ENCODE measurements at regions not wholly inside any gene's neighbourhood (a gene's known extent, or its start where the extent isn't known, plus 50 kb on each side); places are given as distances from the start of the nearest gene placed in this dataset.
"Not testable (repeated sequence)": the region's sequence is repeated elsewhere in the genome, so short reads cannot be mapped to it uniquely, and the experiment has no call there.

- DNase-seq, result no peak
Measured at GRCh38 chr14:86944434-86944833, 1048.5 kb downstream of the GALC start.

DNA sequence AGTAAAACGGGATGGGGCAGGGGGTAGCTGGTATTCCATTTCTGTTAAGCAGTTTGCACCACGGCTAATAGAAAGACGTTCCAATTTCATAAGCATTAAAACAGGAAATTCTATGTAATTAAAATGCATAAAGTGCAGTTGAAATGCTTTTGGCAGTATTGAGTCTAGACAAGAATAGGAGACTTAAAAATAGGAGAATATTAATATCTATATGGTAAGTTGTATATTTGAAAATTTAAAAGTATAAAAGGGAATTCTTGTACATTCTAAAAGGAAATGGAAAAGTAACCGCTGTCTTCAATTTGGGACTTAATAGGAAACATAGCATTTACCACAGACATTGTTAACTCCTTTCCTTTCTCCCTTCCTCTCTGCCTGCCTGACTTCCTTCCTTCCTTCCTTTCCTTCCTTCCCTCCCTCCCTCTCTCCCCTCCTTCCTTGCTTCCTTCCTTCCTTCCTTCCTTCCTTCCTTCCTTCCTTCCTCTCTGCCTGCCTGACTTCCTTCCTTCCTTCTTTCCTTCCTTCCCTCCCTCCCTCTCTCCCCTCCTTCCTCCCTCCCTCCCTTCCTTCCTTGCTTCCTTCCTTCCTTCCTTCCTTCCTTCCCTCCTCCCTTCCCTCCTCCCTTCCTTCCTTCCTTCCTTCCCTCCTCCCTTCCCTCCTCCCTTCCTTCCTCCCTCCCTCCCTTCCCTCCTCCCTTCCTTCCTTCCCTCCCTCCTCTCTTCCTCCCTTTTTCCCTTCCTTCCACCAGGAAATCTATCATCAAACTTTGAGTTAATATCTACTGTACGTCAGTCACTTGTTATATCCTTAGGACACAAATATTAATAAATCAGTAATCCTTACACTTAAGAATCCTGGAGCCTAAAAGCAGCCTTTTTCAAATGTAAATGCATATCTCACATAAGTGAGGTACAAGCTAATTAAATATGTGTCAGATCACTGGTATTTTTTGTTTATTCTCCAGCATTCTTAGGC is 1049.3 kb downstream of the GALC start:
- DNase-seq, result no peak

- no peak for DNase-seq
Measured at GRCh38 chr14:86942936-86943335, 1050.0 kb downstream of the GALC start.

DNA sequence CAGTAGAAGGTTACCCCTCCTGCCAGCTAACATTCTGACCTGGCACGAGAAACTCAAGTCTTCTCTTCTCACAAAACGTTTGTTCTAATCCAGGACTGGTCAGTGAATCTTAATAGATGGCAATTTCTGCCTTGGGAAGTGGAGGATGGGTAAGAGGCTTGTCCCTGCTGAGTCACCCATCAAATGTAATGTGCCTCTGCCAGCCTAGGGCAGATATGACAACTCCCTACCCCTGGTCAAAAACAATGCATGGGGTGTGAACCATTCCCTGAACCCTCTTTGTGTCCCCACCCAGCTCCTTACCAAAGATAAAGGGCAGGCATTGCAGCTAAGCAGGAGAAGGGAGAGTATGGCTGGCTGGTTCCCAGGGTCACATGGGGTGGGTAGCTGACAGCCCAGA is 1052.9 kb downstream of the GALC start:
- DNase-seq, result no peak

- no peak for DNase-seq
Measured at GRCh38 chr14:86938320-86938719, 1054.7 kb downstream of the GALC start.

DNA sequence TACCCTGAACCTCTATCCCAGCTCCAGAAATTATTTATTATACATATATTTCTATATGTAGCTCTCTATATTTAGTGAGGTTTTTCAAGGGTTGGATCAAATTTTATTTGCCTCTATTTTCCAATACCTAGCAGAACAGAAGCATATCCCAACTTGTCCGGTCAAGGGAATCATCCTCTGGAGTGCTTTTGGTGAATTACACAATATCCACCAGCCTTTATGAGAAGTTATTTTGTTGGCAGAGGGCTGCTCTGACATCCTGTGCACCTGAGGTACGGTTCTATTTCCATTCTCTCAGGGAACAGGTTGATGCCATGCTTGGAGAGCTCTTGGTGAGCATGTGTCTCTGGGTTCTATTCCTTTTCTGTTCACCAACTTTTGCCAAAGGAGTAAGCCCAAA is 1056.4 kb downstream of the GALC start:
- no peak for DNase-seq

DNA sequence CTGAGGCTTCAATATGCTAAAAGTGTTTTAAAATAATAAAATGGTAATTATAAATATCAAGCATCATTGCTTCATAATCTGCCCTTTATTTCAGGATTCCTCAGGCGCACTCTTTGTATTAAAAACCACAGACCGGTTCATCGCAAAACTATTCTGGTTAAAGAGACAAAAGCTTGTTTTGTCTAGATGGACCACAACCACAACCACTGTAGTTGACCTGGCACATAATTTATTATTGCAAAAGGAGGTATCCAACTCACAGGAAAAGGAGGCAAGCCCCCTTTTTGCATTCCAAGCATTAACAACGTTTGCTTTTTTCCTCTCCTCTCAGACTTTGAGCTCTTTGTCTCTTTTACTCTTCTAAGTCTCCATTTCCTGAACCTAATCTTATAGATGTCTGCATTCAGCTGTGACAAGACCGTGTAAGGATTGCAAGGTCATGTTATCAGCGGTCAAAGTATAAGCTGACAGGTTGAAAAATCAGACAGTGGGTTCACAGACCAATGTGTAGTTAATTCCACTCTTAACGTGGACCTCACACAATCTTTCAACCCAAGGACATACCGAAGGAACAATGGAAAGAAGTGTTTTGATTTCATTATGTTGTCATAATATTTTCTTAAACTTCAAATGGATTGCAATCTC is 1057.6 kb downstream of the GALC start:
- no peak for DNase-seq

DNA sequence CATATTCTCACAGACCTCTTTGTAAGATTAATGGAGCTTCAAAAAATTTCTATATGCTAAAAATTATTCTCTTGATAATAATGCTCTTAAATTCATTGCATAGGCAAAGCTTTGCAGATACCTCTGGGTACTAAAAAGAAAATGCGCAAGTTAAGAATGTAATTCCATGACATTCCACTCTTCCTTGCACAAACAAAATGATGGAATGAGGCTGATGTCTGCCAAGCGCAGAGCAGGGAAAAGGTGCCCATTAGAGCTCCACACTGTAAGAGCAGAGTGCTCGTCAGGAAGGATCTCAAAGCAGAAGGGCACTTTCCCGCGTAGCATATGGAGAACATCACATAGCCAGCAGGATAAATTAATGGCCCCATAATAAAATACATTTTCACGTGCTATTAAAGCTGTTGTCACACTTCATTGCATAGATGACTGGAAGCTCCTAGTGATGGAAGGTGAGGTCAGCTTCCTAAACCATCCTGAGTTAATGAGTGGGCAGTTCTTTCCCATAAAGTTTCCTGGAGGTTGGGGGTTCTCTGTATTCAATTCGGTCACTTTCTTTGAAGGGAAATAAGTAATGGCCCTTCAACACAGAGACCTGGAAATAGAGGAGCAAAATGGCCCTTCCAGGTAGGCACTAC is 1058.9 kb downstream of the GALC start:
- no peak for DNase-seq

DNA sequence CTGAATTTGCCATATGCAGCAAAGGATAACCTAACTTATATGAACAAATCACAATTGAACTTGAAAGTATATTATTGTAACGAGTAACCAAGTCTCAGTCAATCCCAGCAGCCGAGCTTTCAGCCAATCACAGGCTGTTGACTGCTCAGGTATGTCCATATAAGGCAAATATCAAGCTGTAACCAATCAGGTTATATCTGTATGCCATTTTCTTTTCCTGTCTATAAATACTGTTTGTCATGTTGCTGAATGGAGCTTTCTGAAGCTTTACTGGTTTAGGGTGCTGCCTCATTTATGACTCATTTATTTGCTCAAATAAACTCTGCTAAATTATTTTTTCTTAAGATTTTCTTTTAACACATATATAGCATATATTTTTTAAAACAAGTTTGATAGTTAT is 1059.5 kb downstream of the GALC start:
- DNase-seq, result no peak

GRCh38 chr14:86915406-86915805 is 1077.6 kb downstream of the GALC start:
- no peak for DNase-seq

DNA sequence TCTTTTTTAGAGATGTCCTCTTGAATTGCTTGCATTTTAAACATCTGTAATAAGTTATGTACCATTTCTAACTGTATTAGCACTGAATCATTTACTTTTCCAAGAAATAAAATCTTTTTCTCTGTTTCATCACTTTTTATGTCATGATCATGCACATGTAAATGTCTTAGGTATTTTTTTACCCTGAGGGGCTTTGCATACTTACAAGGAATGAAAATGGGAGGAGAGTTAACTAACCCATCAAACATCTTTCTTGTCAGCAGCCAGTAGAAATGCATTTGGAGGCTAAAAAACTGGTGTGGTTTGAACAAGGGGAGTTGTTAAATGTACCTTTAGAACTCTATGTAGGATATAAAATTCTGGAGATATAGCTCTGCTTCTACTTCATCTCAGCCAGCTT is 1080.3 kb downstream of the GALC start:
- DNase-seq, result no peak

- no peak for DNase-seq
Measured at GRCh38 chr14:86911486-86911885, 1081.5 kb downstream of the GALC start.

- DNase-seq, result not testable (repeated sequence)
Measured at GRCh38 chr14:86905386-86905926, 1087.5 kb downstream of the GALC start.

DNA sequence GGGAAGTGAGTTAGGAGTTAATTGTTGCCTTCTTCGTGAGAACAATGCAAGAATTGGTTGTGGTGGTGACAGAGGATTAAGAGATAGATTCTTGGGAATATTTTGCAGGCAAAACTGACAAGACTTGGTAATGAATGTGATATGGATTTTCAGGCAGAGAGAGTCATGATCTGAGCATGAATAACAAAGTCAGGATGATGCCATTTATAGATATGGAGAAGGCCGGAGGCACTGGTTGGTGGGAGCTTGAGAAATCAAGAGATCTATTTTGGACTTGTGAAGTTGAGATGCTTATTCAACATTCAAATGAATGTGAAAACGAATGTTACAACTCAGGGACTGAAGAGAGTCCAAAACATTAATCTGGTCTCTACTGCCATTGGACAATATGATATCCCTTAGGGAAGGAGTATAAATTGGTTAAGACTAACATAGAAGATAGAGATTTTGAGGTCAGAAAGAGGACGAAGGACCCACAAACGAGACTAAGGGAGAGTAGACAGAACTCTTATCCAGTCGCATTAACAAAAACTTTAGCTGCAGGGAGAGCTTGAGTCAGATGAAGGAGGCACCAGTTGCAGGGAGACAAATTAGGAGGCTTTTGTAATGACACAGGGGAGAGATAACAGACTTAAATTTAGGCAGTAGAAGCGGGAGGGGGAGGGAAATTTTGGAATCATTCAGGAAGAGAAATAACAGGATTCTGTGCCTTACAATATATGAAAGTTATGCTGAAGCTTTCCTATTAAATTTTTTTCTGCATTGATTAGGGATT is 1090.6 kb downstream of the GALC start:
- no peak for DNase-seq

- no peak for DNase-seq
Measured at GRCh38 chr14:86897704-86898513, 1095.1 kb downstream of the GALC start.

GRCh38 chr14:86897224-86897623 is 1095.8 kb downstream of the GALC start:
- DNase-seq, result no peak

DNA sequence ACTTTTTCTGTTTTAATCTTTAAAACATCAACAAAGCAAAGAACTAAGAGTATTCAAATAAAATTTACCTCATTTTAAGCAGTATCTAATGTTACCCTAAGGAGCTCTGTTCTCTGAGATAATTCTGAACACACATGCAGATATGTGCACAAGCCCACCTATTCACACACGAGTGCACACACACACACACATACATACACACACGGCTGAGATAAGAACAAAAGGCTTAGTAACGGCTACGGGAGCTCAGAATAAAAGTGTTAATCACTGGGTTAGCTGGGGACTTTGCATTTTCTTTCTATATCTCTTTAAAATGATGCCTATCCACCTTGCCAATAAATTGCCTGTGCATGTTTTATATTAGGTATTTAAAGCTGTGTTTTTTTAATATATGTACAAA is 1096.3 kb downstream of the GALC start:
- DNase-seq, result no peak

- no peak for DNase-seq
Measured at GRCh38 chr14:86892152-86892956, 1100.6 kb downstream of the GALC start.

GRCh38 chr14:86885280-86885679 is 1107.7 kb downstream of the GALC start:
- no peak for DNase-seq

- DNase-seq, result no peak
Measured at GRCh38 chr14:86884498-86884897, 1108.5 kb downstream of the GALC start.

DNA sequence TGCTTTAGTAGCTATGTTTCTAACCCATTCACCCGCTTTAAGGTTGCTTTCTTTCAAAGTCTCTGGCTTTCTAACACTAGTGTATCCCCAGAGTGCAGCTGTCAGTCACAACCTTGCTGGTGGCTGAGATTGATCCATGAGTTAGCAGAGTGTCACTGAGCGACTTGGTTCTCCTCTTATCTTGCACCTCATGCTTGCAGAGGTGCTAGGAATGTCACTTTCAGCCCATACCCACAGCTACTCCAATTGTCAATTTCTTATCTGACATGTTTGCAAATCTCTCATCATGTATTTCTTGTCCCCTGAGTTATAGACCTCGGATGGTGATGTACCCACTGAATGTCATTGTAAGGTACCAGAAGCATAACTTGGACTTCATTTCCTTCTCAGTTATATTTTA is 1110.2 kb downstream of the GALC start:
- no peak for DNase-seq

All from CD4-positive, alpha-beta T cell treated with Interleukin-12 subunit alpha and Interleukin-12 subunit beta, for 1 hour (primary cell).